ENCODE measurements at regions not wholly inside any gene's neighbourhood (a gene's known extent, or its start where the extent isn't known, plus 50 kb on each side); places are given as distances from the start of the nearest gene placed in this dataset.
"Not testable (repeated sequence)": the region's sequence is repeated elsewhere in the genome, so short reads cannot be mapped to it uniquely, and the experiment has no call there.

DNA sequence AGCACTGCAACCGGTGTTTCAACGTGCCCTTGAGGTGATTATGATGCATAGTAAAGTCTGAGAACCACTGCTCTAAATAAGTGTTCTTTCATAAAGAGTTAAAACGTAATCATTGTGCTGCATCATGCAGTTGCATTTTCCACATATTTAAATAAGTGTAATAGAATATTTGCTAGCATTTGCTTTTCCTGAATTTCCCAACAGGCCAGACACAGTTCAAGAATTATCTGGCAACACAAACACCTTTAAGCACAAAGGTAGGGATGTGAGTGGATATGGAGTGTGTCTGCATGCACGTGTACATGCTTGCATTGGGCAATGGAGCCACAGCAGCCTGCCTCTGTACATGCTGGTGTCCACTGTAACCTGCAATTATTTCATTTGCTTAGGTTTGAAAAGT is 193.6 kb upstream of the PIK3R1 start:
- no peaks in the 10 kb centered on the region for H3K27me3 ChIP-seq (ENCODE audit: low read length)
- H3K4me2 ChIP-seq (ENCODE audit: low read depth, low read length, poor library complexity, severe bottlenecking), result no peak overlapping the region
- H3K4me3 ChIP-seq (ENCODE audit: insufficient read depth, low read length, poor library complexity, severe bottlenecking), result no peak overlapping the region
- no peak overlapping the region for H3K9ac ChIP-seq (ENCODE audit: low read length)
- H3K9me2 ChIP-seq (replicated peaks; ENCODE audit: insufficient read depth, low read length), result no peaks in the 10 kb centered on the region
- TF ChIP-seq EZH2phosphoT487 (conservative IDR thresholded peaks at IDR 0.05; ENCODE audit: low read length), result no peak
- TF ChIP-seq, protein P1, sequence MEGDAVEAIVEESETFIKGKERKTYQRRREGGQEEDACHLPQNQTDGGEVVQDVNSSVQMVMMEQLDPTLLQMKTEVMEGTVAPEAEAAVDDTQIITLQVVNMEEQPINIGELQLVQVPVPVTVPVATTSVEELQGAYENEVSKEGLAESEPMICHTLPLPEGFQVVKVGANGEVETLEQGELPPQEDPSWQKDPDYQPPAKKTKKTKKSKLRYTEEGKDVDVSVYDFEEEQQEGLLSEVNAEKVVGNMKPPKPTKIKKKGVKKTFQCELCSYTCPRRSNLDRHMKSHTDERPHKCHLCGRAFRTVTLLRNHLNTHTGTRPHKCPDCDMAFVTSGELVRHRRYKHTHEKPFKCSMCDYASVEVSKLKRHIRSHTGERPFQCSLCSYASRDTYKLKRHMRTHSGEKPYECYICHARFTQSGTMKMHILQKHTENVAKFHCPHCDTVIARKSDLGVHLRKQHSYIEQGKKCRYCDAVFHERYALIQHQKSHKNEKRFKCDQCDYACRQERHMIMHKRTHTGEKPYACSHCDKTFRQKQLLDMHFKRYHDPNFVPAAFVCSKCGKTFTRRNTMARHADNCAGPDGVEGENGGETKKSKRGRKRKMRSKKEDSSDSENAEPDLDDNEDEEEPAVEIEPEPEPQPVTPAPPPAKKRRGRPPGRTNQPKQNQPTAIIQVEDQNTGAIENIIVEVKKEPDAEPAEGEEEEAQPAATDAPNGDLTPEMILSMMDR (IDR thresholded peaks at IDR 0.05; ENCODE audit: insufficient read depth, low read length, poor library complexity, severe bottlenecking), result no peak
- H3K36me3 ChIP-seq (ENCODE audit: low read length), result no peaks in the 10 kb centered on the region
- H2AFZ ChIP-seq (ENCODE audit: low read depth, low read length, severe bottlenecking), result no peak overlapping the region
- H3F3A ChIP-seq (ENCODE audit: insufficient read depth), result no peaks in the 10 kb centered on the region
- H3K27ac ChIP-seq (ENCODE audit: low read depth, low read length), result no peak overlapping the region
- H3K9me3 ChIP-seq (ENCODE audit: insufficient read depth, low read length), result no peaks in the 10 kb centered on the region
- H4K20me1 ChIP-seq (ENCODE audit: low read depth, low read length), result no peaks in the 10 kb centered on the region
- H3K79me2 ChIP-seq (ENCODE audit: insufficient read depth, low read length), result no peaks in the 10 kb centered on the region

DNA sequence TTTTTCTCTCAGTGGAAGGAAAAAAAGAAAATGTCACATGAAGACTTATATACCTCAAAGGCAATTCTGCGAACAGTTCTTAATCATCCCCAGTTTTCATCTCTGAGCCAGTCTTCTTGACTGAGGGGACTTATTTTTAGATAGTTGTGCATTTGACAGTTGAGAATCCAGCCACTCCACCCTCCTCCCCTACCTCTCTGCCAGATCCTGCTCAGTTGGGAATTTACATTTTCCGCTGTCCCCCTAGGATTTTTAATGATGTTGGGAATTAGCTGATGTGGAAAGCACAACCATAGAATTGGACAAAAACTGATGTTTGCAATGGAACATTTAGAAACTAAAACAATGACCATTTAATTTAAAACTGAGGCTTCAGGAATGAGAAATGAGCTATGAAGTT is 194.3 kb upstream of the PIK3R1 start:
- Histone ChIP-seq H3K79me2 (ENCODE audit: insufficient read depth, low read length) (no peaks in the 10 kb centered on the region), H3K9me3 (ENCODE audit: insufficient read depth, low read length) (no peaks in the 10 kb centered on the region), H3F3A (ENCODE audit: insufficient read depth) (no peaks in the 10 kb centered on the region), H3K9ac (ENCODE audit: low read length) (no peak overlapping the region), H3K27ac (ENCODE audit: low read depth, low read length) (no peak overlapping the region), H4K20me1 (ENCODE audit: low read depth, low read length) (no peaks in the 10 kb centered on the region), H2AFZ (ENCODE audit: low read depth, low read length, severe bottlenecking) (no peak overlapping the region), H3K9me2 (replicated peaks; ENCODE audit: insufficient read depth, low read length) (no peaks in the 10 kb centered on the region), H3K4me2 (ENCODE audit: low read depth, low read length, poor library complexity, severe bottlenecking) (no peak overlapping the region), H3K4me3 (ENCODE audit: insufficient read depth, low read length, poor library complexity, severe bottlenecking) (no peak overlapping the region), H3K27me3 (ENCODE audit: low read length) (no peaks in the 10 kb centered on the region), H3K36me3 (ENCODE audit: low read length) (no peaks in the 10 kb centered on the region)
- no peak for TF ChIP-seq EZH2phosphoT487 (conservative IDR thresholded peaks at IDR 0.05; ENCODE audit: low read length)

DNA sequence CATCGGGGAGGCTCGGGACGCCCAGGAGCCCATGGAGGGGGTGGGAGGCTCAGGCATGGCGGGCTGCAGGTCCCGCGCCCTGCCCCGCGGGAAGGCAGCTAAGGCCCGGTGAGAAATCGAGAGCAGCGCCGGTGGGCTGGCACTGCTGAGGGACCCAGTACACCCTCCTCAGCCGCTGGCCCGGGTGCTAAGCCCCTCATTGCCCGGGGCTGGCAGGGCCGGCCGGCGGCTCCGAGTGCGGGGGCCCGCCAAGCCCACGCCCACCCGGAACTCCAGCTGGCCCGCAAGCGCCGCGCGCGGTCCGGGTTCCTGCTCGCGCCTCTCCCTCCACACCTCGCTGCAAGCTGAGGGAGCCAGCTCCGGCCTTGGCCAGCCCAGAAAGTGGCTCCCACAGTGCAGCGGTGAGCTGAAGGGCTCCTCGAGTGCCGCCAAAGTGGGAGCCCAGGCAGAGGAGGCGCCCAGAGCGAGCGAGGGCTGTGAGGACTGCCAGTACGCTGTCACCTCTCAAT is 195.0 kb upstream of the PIK3R1 start:
- not testable (repeated sequence) for H3K4me3 ChIP-seq (ENCODE audit: insufficient read depth, low read length, poor library complexity, severe bottlenecking); H3K27ac ChIP-seq (ENCODE audit: low read depth, low read length); H3K4me2 ChIP-seq (ENCODE audit: low read depth, low read length, poor library complexity, severe bottlenecking); H4K20me1 ChIP-seq (ENCODE audit: low read depth, low read length); H3F3A ChIP-seq (ENCODE audit: insufficient read depth); H2AFZ ChIP-seq (ENCODE audit: low read depth, low read length, severe bottlenecking); H3K79me2 ChIP-seq (ENCODE audit: insufficient read depth, low read length); H3K9me2 ChIP-seq (replicated peaks; ENCODE audit: insufficient read depth, low read length); H3K9ac ChIP-seq (ENCODE audit: low read length); H3K36me3 ChIP-seq (ENCODE audit: low read length); H3K9me3 ChIP-seq (ENCODE audit: insufficient read depth, low read length); H3K27me3 ChIP-seq (ENCODE audit: low read length)

DNA sequence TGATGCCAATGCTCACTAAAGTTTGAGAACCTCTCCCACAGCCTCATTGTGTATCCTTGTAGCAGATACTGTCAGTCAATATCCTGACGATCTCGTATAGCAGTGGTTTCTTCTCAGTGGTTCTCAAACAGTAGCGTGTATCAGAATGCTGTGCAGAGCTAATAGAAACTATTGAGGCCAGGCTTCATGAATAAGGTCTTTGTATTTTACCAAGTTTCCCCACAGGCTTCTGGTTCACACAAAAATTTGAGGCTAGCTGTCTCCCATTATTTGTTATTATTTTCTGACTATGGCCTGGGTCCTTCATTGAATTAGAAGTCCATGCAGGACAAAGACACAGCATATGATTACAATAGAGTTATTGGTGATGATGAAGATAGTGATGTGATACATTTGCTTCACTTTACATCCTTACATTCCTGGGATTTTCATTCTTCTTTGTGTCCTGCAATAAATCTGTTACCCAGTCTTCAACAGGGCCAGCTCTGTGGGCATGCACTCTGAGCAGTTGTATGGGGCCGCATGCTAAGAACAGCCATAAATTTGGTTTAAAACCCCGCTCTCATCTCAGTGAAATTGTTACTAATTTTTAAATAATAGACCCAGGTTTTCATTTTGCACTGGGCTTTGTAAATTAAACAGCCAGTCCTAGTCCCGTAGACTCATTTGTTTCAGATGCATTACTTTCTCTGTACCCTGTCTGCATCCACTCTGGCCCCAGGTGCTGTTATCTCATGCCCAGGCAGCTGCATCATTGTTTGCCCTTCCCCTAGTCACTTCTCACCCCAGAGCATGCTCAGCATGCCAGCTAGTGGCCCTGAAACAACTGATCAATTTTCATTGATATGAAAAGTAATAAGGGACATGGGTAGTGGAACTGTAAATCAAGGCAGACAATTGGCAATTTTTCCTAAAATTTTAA is 199.9 kb upstream of the PIK3R1 start:
- no peak overlapping the region for H2AFZ ChIP-seq (ENCODE audit: low read depth, low read length, severe bottlenecking)
- H3K9ac ChIP-seq (ENCODE audit: low read length), result no peak overlapping the region
- H3K27ac ChIP-seq (ENCODE audit: low read depth, low read length), result no peak overlapping the region
- H3F3A ChIP-seq (ENCODE audit: insufficient read depth), result no peaks in the 10 kb centered on the region
- no peaks in the 10 kb centered on the region for H3K9me3 ChIP-seq (ENCODE audit: insufficient read depth, low read length)
- no peak overlapping the region for H3K4me3 ChIP-seq (ENCODE audit: insufficient read depth, low read length, poor library complexity, severe bottlenecking)
- H3K27me3 ChIP-seq (ENCODE audit: low read length), result no peaks in the 10 kb centered on the region
- TF ChIP-seq, protein P1 (IDR thresholded peaks at IDR 0.05; ENCODE audit: insufficient read depth, low read length, poor library complexity, severe bottlenecking), result no peak
- TF ChIP-seq EZH2phosphoT487 (conservative IDR thresholded peaks at IDR 0.05; ENCODE audit: low read length), result no peak
- no peaks in the 10 kb centered on the region for H3K9me2 ChIP-seq (replicated peaks; ENCODE audit: insufficient read depth, low read length)
- H3K4me2 ChIP-seq (ENCODE audit: low read depth, low read length, poor library complexity, severe bottlenecking), result no peak overlapping the region
- no peaks in the 10 kb centered on the region for H3K79me2 ChIP-seq (ENCODE audit: insufficient read depth, low read length)
- no peaks in the 10 kb centered on the region for H4K20me1 ChIP-seq (ENCODE audit: low read depth, low read length)
- H3K36me3 ChIP-seq (ENCODE audit: low read length), result no peaks in the 10 kb centered on the region
